AG09309 (cell line): ENCODE measurements at regions not wholly inside any gene's neighbourhood (a gene's known extent, or its start where the extent isn't known, plus 50 kb on each side); places are given as distances from the start of the nearest gene placed in this dataset.

Experiments used
- DNase-seq: peaks from one replicate; pipeline ENCODE4 v3.0.0-alpha.2; 2010; ENCODE audit warnings: low read depth
- H3K4me3 ChIP-seq: 2 replicates; pipeline ENCODE4 v1.5.1; 2011; ENCODE audit warnings: mild to moderate bottlenecking, low read depth, low read length, moderate library complexity; ENCODE audit not compliant: control insufficient read depth
- CTCF ChIP-seq: IDR thresholded peaks from 2 replicates; pipeline ENCODE4 v1.5.1; 2011; ENCODE audit warnings: mild to moderate bottlenecking, low read depth, low read length, inconsistent platforms; ENCODE audit not compliant: insufficient read depth, control insufficient read depth; ENCODE audit errors: missing control alignments

GRCh38 chr10:130357951-130358350 lies 221.8 kb downstream of the GLRX3 start:
- TF ChIP-seq CTCF = no peak
- no peak overlapping the region for H3K4me3 ChIP-seq
- DNase-seq = no peak

DNA sequence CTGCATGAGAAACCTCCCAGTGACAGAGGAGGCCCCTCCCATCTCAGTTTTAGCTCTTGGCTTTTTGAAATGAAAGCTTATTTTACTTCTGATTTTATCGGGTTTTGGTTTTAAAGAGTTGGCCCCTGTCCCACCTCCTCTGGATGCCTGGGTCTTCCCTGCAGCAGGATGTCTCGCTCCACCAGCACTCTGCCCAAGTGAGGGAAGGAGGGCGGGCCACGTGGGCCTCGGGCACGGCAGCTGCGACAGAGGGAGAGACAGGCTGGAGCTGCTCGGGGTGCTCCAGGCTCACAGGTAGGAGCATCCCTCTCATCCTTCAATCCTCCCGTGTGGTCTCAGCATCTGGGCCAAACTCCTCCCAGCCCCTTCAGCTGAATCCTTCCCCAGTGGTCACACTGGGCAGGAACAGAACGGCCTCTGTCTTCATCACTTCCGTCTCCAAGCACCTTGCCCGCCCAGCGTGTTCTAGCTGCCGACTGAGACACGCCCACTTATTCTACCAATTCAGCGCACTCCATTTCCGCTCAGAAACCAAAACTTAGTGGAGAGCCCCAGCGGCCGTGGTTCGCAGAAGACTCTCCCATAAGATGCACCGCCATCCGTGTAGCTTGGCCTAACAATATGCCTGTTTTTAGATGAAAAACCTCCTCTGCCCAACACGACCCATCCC lies 222.9 kb downstream of the GLRX3 start:
- no peak for TF ChIP-seq CTCF
- DNase-seq = no peak
- H3K4me3 ChIP-seq = no peak overlapping the region

- TF ChIP-seq CTCF = no peak
- DNase-seq = no peak
- H3K4me3 ChIP-seq = no peak overlapping the region
Measured at GRCh38 chr10:130359711-130360110, 223.5 kb downstream of the GLRX3 start.

DNA sequence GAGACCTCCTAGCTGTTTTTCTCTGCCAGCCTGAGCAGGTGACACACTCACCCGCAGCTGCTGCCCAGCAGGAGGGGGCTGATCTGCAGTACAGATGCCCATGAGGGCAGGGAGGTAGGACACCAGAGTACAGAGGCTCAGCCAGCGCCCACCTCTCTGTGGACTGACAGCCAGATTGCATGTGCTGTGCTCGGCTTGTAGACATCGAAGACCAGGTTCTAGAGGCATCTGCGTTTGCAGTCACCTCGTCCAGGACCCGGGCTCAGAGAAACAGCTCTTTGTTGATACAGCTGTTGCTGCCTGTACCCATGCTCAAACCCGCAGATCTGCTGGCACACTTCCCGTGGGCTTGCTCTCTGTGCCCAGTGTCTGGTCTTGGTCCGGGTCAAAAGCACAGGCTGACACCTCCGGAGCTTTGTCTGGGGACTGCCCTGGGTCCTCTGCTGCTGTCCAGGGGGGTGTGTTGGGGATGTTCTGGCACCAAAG lies 224.7 kb downstream of the GLRX3 start:
- DNase-seq = no peak
- no peak for TF ChIP-seq CTCF
- H3K4me3 ChIP-seq = no peak overlapping the region

DNA sequence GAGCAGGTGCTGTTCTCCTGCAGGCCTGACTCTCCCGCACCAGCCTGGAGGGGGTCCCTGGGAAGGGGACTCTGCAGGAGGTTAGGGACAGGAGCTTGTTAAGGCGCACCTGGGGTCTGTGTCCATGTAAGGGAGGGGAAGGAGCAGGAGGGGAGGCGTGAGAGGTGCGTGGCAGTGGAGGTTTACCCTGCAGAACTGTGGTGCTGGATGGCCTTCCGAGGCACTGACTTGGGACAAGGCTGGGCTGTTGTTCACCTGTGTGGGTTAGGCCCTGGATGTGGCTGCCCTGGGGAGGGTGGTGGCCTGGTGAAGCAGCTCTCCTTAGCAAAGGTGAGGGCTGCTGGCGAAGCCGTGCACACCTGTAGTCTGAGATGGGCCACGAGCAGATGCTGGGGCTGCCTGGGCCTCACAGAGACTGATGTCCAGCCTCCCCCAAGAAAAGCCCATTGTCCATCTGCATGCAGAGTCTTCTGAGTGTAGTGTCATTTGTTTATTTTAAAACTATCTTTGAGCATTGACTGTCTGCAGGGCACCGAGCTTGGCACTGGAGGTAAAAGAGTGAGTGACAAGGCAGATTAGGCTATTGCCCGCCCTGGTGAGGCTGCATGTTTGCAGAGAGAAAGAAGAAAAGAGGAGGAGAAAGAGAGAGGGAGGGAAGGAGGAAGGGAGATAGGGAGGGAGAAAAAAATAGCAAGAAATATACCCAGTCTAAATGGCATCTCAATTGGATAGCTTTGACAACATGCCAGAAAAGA lies 225.3 kb downstream of the GLRX3 start:
- TF ChIP-seq CTCF = no peak
- H3K4me3 ChIP-seq = no peak overlapping the region
- DNase-seq = no peak

GRCh38 chr10:130362308-130362761 lies 226.1 kb downstream of the GLRX3 start:
- no peak for TF ChIP-seq CTCF
- no peak for DNase-seq
- H3K4me3 ChIP-seq = no peak overlapping the region
